GM18505 (cell line): ENCODE measurements at regions not wholly inside any gene's neighbourhood (a gene's known extent, or its start where the extent isn't known, plus 50 kb on each side); places are given as distances from the start of the nearest gene placed in this dataset.
"Not testable (repeated sequence)": the region's sequence is repeated elsewhere in the genome, so short reads cannot be mapped to it uniquely, and the experiment has no call there.

Source experiments
- ATAC-seq: cut with Tn5 transposase; IDR thresholded peaks from one replicate; pipeline ENCODE4 v1.9.1; 2021; ENCODE audit not compliant: unreplicated experiment
- POLR2A ChIP-seq: IDR thresholded peaks from 4 replicates; pipeline ENCODE4 v1.6.1; 2011; ENCODE audit warnings: borderline replicate concordance; ENCODE audit not compliant: insufficient read depth, insufficient read length; ENCODE audit errors: extremely low read depth

DNA sequence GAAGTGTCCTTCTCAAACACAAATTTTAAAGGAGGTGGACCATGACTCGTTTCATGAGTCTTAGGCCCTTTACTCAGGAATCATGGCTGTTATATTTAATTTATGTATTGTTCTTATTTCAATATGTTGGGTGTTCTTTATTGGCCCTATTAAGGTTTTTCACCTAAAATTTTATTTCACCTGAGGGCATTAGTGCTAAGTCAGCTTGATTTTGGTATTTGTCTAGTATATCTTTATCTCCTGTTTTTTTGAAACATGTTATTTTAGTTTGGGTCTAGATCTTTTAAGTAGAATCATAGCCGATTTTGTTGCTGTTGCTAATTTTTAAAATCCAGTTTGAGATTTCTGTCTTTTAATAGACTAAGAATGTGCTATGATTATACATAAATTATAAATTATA is 430.4 kb downstream of the RPS6KC1 start:
- no peak for TF ChIP-seq POLR2A
- ATAC-seq = no peak

DNA sequence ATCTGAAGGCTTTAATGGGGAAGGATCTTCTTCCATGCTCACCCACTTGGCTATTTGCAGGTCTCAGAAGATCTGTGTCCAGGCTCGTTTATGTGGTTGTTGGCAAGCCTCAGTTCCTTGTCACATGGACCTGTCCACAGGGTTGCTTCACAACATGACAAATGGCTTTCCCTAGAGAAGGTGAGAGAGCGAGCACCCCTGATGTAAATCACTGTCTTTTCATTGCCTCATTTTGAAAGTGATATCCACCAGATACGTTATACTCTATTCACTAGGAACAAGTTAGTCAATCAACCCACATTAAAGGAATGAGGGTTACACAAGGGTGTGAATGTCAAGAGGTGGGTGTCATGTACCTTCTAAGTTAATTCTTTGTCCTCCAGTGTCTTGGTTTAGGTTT is 433.3 kb downstream of the RPS6KC1 start:
- no peak for TF ChIP-seq POLR2A

GRCh38 chr1:213484758-213485157 is 433.7 kb downstream of the RPS6KC1 start:
- ATAC-seq = no peak

More for the DNA sequence above, 433.3 kb downstream of the RPS6KC1 start:
- no peak for ATAC-seq

DNA sequence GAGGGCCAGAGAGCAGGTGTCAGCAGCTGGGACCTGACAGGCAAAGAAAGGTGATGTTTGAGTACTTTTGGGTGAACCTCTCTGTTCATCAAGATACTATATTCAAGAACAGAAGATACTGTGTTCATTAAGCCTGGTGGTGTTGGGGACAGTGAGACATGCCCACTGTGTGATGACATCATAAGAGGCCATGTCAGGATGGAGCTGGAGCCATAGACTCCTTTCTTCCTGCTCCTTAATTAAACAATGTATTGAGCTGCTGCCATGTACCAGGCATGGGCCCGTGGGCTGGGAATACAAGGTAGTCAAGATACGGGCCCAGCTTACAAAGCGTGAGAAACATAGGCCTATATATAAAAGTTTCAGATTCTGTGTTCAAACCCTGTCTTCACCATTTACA is 435.4 kb downstream of the RPS6KC1 start:
- ATAC-seq = no peak

More at GRCh38 chr1:213484758-213485157, 433.7 kb downstream of the RPS6KC1 start:
- no peak for TF ChIP-seq POLR2A

GRCh38 chr1:213491468-213491867 is 440.4 kb downstream of the RPS6KC1 start:
- no peak for ATAC-seq
- no peak for TF ChIP-seq POLR2A

More for the DNA sequence above, 435.4 kb downstream of the RPS6KC1 start:
- no peak for TF ChIP-seq POLR2A

- no peak for TF ChIP-seq POLR2A
- ATAC-seq = no peak
Observed at GRCh38 chr1:213492161-213493041, 441.4 kb downstream of the RPS6KC1 start.

DNA sequence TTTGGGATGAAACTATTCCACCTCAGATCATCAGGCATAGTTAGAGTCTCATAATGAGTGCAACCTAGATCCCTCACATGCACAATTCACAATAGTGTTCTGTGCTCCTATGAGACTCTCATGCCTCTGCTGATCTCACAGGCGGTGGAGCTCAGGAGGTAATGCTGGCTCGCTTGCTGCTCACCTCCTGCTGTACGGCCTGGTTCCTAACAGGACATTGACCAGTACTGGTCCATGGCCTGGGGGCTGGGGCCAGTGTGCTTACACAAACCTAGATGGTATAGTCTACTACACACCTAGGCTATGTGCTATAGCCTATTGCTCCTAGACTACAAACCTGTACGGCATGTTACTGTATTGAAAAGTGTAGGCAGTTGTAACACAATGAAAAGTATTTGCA is 448.4 kb downstream of the RPS6KC1 start:
- ATAC-seq = no peak
- TF ChIP-seq POLR2A = no peak

GRCh38 chr1:213507472-213508223 is 456.6 kb downstream of the RPS6KC1 start:
- TF ChIP-seq POLR2A = no peak
- no peak for ATAC-seq

DNA sequence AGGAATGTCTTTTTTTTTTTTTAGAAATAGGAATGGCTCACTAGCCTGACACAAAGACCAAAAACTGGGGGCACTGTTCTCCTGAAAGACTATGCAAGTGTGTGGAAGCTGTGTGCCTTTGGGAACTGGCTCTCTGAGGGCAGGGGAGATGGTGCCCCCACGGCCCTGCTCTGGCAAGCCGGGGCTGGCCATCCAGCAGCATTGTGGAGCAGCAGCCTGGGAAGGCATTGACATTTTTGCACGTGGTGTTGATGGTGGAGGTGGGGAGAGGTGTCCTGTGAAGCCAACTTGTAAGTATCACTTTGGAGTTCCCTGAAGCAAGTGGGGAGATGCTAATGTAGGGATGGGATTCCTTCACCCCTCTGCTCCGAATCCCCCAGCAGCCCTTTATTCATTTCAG is 460.1 kb downstream of the RPS6KC1 start:
- no peak for TF ChIP-seq POLR2A
- ATAC-seq = no peak

GRCh38 chr1:213512316-213512715 is 461.3 kb downstream of the RPS6KC1 start:
- TF ChIP-seq POLR2A = no peak
- ATAC-seq = no peak

DNA sequence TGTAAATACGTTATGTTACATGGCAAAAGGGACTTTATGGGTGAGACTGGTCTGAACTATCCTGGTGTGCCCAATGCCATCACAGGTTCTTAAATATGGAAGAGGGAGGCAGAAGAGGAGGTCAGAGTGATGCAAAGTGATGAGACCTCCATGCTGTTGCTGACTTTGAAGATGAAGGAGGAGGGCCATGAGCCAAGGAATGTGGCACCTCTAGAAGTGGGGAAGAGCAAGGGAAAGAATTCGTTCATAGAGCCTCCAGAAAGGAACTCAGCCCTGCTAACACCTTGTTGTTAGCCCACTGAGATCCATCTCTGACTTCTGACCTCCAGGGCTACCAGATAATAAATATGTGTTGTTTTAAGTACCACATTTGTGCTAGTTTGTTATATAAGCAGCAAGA is 462.0 kb downstream of the RPS6KC1 start:
- no peak for TF ChIP-seq POLR2A
- ATAC-seq = no peak

GRCh38 chr1:213514408-213515179 is 463.6 kb downstream of the RPS6KC1 start:
- ATAC-seq = not testable (repeated sequence)

DNA sequence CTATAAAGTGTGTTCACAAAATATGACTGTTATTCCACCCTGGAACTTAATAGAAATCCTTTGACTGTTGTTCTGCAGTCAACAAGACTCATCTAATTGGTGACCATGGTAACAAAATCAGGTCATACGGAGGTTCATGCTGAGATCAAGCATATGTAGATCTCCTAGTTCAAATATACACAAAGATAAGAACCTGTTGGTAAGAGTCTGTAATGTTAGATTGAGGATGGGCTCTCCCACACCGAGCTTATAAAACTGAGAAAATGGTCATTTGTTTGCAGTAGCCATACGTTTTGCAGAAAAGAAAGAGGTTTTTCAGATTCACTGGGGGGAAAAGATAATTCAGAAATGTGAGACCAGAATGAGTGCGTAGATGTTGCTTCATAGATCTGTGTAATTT is 468.1 kb downstream of the RPS6KC1 start:
- no peak for ATAC-seq
- no peak for TF ChIP-seq POLR2A
